Left lung (tissue), 4 donors: ENCODE measurements at regions not wholly inside any gene's neighbourhood (a gene's known extent, or its start where the extent isn't known, plus 50 kb on each side); places are given as distances from the start of the nearest gene placed in this dataset.

Experiments
- ATAC-seq: fragments of 200-7000 bp; cut with Tn5 transposase; one replicate; pipeline ENCODE4 v1.9.1; 2020; ENCODE audit warnings: moderate library complexity
- DNase-seq, 4 donors: peaks; one replicate each; pipeline ENCODE4 v3.0.0-alpha.2; 2013 to 2020
- H3K27ac ChIP-seq, 2 donors: fragments of 200-600 bp; sonication (generic) in 1 of 2; one replicate each; pipeline versions ENCODE4 v1.5.0 to v1.8.0; 2020 to 2021
- H3K27me3 ChIP-seq, 2 donors: fragments of 200-600 bp; sonication (generic) in 1 of 2; one replicate each; pipeline versions ENCODE4 v1.5.0 to v1.8.0; 2020 to 2021
- H3K36me3 ChIP-seq, 2 donors: fragments of 200-600 bp; sonication (generic) in 1 of 2; one replicate each; pipeline versions ENCODE4 v1.5.0 to v1.8.0; 2020 to 2021
- H3K4me1 ChIP-seq, 2 donors: fragments of 200-600 bp; one replicate each; pipeline ENCODE4 v1.8.0; 2021
- H3K4me3 ChIP-seq, 2 donors: fragments of 200-600 bp; sonication (generic) in 1 of 2; one replicate each; pipeline versions ENCODE4 v1.5.0 to v1.8.0; 2020 to 2021; ENCODE audit warnings: mild to moderate bottlenecking in 1 of 2
- H3K9me3 ChIP-seq, 2 donors: fragments of 200-600 bp; sonication (generic) in 1 of 2; one replicate each; pipeline versions ENCODE4 v1.5.0 to v1.8.0; 2020 to 2021
- CTCF ChIP-seq, 2 donors: fragments of 200-600 bp; sonication (generic) in 1 of 2; IDR thresholded peaks; one replicate each; pipeline versions ENCODE4 v1.5.0 to v1.8.0; 2021; ENCODE audit warnings: antibody characterized with exemption in 2 of 2
- intact Hi-C, 2 donors: fragments of 100-400 bp; cut with DNase I; formaldehyde crosslinking; loops; one replicate each; pipeline versions ENCODE4 v1.11.2 to v1.14.2; 2022
- donor health status: DM: no; HTN: yes; CAD: no.
- donor health status: DM: no; HTN: no; CAD: no.

- no peak for DNase-seq
- H3K27me3 ChIP-seq, result peaks cover 0 to 3% of the 10 kb centered on the region in 2 donors
- H3K27ac ChIP-seq, result no peak overlapping the region
- no peaks in the 10 kb centered on the region for H3K36me3 ChIP-seq
- H3K4me3 ChIP-seq, result no peak overlapping the region
- intact Hi-C loops, result no loop called here
- no peak for TF ChIP-seq CTCF (IDR thresholded peaks at IDR 0.05)
- H3K4me1 ChIP-seq, result no peaks in the 10 kb centered on the region
- ATAC-seq, result no peak
- H3K9me3 ChIP-seq, result no peaks in the 10 kb centered on the region
Observed at GRCh38 chr20:39691151-39691862, 729.2 kb downstream of the DHX35 start.

GRCh38 chr20:39676857-39677391, 714.8 kb downstream of the DHX35 start:
- no peak for TF ChIP-seq CTCF (IDR thresholded peaks at IDR 0.05)
- no peaks in the 10 kb centered on the region for H3K4me1 ChIP-seq
- peak in 1 of 4 donors; percentile 36 for DNase-seq
- H3K36me3 ChIP-seq, result no peaks in the 10 kb centered on the region
- H3K9me3 ChIP-seq, result peaks cover 0 to 5% of the 10 kb centered on the region in 2 donors
- no peak for ATAC-seq
- H3K27me3 ChIP-seq, result no peaks in the 10 kb centered on the region
- no peak overlapping the region for H3K4me3 ChIP-seq
- H3K27ac ChIP-seq, result no peak overlapping the region
- intact Hi-C loops, result no loop called here

GRCh38 chr20:39676241-39676640, 714.1 kb downstream of the DHX35 start:
- Histone ChIP-seq H3K4me3 (no peak overlapping the region), H3K9me3 (peaks cover 0 to 5% of the 10 kb centered on the region in 2 donors), H3K27ac (no peak overlapping the region), H3K36me3 (no peaks in the 10 kb centered on the region), H3K4me1 (no peaks in the 10 kb centered on the region), H3K27me3 (no peaks in the 10 kb centered on the region)
- no peak for TF ChIP-seq CTCF (IDR thresholded peaks at IDR 0.05)
- intact Hi-C loops, result no loop called here
- ATAC-seq, result no peak
- DNase-seq, result no peak

GRCh38 chr20:39674842-39675241, 712.7 kb downstream of the DHX35 start:
- Histone ChIP-seq H3K4me1 (no peaks in the 10 kb centered on the region), H3K36me3 (no peaks in the 10 kb centered on the region), H3K4me3 (no peak overlapping the region), H3K27ac (no peak overlapping the region), H3K27me3 (no peaks in the 10 kb centered on the region), H3K9me3 (no peaks in the 10 kb centered on the region)
- DNase-seq (no peak), ATAC-seq (no peak)
- no peak for TF ChIP-seq CTCF (IDR thresholded peaks at IDR 0.05)
- intact Hi-C loops, result no loop called here

- H3K36me3 ChIP-seq, result no peaks in the 10 kb centered on the region
- no peaks in the 10 kb centered on the region for H3K4me1 ChIP-seq
- DNase-seq, result no peak
- intact Hi-C loops, result no loop called here
- no peak for TF ChIP-seq CTCF (IDR thresholded peaks at IDR 0.05)
- no peak for ATAC-seq
- H3K9me3 ChIP-seq, result no peaks in the 10 kb centered on the region
- no peak overlapping the region for H3K4me3 ChIP-seq
- H3K27ac ChIP-seq, result no peak overlapping the region
- H3K27me3 ChIP-seq, result no peaks in the 10 kb centered on the region
Observed at GRCh38 chr20:39670988-39671387, 708.8 kb downstream of the DHX35 start.
